Duodenal mucosa (tissue), 2 donors: ENCODE measurements at regions not wholly inside any gene's neighbourhood (a gene's known extent, or its start where the extent isn't known, plus 50 kb on each side); places are given as distances from the start of the nearest gene placed in this dataset.

Source experiments
- H3K27ac ChIP-seq: one replicate; pipeline ENCODE4 v1.7.0; 2013; ENCODE audit warnings: low read depth, low read length
- H3K27me3 ChIP-seq, 2 donors: one replicate each; pipeline ENCODE4 v1.7.0; 2013; ENCODE audit warnings: low read length in 2 of 2, control low read depth in 1 of 2; ENCODE audit not compliant: insufficient read depth in 2 of 2, control insufficient read depth in 1 of 2
- H3K36me3 ChIP-seq, 2 donors: one replicate each; pipeline ENCODE4 v1.7.0; 2013; ENCODE audit warnings: low read length in 2 of 2, control low read depth in 1 of 2; ENCODE audit not compliant: insufficient read depth in 2 of 2, control insufficient read depth in 1 of 2
- H3K4me1 ChIP-seq, 2 donors: one replicate each; pipeline ENCODE4 v1.7.0; 2013; ENCODE audit warnings: low read length in 2 of 2, control low read depth in 1 of 2; ENCODE audit not compliant: insufficient read depth in 2 of 2, control insufficient read depth in 1 of 2
- H3K4me3 ChIP-seq, 2 donors: one replicate each; pipeline ENCODE4 v1.7.0; 2013; ENCODE audit warnings: low read length in 2 of 2, low read depth in 1 of 2
- H3K9ac ChIP-seq, 2 donors: one replicate each; pipeline ENCODE4 v1.7.0; 2013; ENCODE audit warnings: low read length in 2 of 2, low read depth in 1 of 2
- H3K9me3 ChIP-seq, 2 donors: one replicate each; pipeline ENCODE4 v1.7.0; 2013; ENCODE audit warnings: low read length in 2 of 2, control low read depth in 1 of 2; ENCODE audit not compliant: control insufficient read depth in 1 of 2

DNA sequence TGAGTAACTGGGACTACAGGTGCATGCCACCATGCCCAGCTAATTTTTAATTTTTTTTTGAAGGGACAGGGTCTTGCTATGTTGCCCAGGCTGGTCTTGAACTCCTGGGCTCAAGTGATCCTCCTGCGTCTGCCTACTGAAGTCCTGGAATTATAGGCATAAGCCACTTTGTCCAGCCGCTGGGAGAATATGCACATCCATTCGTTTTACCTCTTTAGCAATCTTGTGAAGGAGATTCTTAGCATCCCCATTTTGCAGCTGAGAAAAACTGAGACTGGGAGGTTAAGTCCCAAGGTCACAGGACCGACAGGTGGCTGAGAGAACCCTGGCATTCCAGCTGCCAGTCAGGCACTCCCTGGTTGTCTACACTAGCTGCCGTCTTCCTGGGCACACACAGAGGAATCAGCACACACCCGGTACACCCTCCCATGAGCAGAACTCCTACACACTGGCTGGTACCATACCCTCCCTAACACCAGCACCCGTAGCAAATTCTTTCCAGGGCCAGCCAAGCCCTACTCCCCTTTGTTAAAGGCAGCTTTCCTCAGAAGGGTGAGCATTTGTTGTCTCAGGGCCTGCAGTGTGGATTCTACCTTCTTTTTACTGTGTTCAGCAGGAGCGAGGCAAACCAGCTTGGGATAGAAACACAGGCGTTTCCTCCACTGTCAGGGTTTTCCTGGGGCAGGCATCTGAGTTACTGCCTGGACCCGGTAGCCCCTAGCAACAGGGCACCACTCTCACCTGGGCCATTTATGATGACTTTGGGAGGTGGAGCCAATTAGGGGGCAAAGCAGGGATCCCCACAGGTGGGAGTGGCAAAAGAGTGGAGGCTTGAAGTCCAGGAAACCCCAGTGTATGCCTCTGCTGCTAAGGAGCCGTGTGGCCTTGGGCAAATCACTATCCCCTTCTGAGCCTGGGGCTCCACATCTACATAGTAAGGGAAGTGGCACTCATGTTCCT is 70.2 kb downstream of the IRF2BPL start:
- no peaks in the 10 kb centered on the region for H3K9me3 ChIP-seq
- H3K4me3 ChIP-seq: no peak overlapping the region
- peaks cover 54% of the 10 kb centered on the region in 2 donors for H3K4me1 ChIP-seq
- no peak overlapping the region for H3K27ac ChIP-seq
- H3K27me3 ChIP-seq: no peaks in the 10 kb centered on the region
- H3K36me3 ChIP-seq: no peaks in the 10 kb centered on the region
- H3K9ac ChIP-seq: no peak overlapping the region

DNA sequence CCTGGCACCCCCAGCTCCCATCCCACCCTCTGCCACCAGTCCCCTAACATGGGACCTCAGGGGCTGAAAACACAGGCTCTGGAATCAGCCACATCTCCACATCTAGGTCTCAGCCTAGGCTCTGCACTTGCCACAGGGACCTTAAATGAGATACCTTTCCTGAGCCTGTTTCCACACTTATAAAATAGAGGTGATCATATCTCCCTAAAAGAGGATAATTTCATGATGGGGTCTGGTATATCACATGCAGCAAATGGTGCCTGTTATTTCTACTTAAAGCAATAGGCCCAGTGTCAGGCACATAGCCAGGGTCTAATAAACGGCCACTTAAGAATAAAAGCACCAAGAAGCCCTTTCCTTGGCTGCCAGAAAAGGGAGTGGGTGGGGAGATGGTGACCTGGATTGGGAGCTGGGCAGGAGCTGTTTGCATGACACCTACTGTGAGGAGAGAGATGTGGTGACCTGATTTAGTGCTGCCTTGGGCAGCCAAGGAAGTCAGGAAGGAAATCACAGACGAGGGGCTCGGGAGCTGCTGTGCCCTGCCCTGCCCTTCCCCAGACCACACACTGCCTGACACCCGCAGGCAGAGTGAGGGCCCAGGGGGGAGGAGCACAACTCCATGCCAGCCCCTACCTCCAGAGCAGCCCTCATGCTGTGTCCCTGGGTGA is 71.2 kb downstream of the IRF2BPL start:
- H3K4me1 ChIP-seq: peaks cover 53 to 55% of the 10 kb centered on the region in 2 donors
- H3K9me3 ChIP-seq: no peaks in the 10 kb centered on the region

DNA sequence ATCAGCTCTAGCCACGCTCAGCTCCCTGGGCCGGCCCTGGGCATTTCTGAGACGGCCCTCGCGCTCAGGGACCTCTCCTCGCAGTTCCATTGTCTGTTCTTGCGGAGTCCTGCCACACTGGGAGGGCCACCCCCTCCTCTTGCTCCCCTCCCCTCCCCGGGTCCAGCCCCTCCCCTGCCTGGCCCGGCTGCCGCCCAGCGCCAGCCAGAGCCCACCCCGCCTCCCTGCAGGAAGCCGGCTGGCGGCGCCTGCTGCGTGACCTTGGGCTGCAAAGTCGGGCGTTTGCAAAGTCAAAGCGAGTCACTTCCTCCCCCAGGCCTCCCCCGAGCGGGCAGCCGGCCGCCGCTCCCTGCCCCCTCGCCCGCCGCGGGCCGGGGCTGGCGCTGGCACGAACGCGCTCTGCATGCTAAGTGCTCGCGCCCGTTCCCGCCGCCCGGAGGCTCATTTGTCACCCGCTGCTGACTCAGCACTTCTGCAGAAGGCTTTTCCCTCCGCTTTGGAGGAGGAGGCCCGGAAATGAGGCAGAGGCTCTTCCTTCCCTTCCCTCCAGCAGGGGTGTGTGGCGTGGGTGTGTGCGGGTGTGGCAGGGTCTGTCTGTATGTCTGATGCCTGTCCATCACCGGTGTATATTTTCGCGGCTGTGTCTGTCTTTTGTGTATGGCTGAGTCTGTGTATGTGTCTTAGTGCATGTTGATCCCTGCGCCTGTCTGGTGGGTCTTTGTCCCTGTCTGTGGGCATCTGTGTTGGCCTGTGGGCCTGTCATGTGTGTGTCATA is 72.0 kb downstream of the IRF2BPL start:
- Histone ChIP-seq H3K27ac (peak overlapping the region; percentile 79), H3K4me1 (peaks cover 47 to 48% of the 10 kb centered on the region in 2 donors), H3K36me3 (no peaks in the 10 kb centered on the region), H3K4me3 (peak overlapping the region; percentile 71 to 72), H3K27me3 (no peaks in the 10 kb centered on the region), H3K9ac (peak overlapping the region; percentile 38 to 65), H3K9me3 (no peaks in the 10 kb centered on the region)

More for the DNA sequence above, 71.2 kb downstream of the IRF2BPL start:
- peak overlapping the region in 1 of 2 donors; percentile 15 for H3K9ac ChIP-seq
- peak overlapping the region in 1 of 2 donors; percentile 72 for H3K4me3 ChIP-seq
- H3K36me3 ChIP-seq: no peaks in the 10 kb centered on the region
- H3K27me3 ChIP-seq: no peaks in the 10 kb centered on the region
- H3K27ac ChIP-seq: peak overlapping the region; percentile 79

DNA sequence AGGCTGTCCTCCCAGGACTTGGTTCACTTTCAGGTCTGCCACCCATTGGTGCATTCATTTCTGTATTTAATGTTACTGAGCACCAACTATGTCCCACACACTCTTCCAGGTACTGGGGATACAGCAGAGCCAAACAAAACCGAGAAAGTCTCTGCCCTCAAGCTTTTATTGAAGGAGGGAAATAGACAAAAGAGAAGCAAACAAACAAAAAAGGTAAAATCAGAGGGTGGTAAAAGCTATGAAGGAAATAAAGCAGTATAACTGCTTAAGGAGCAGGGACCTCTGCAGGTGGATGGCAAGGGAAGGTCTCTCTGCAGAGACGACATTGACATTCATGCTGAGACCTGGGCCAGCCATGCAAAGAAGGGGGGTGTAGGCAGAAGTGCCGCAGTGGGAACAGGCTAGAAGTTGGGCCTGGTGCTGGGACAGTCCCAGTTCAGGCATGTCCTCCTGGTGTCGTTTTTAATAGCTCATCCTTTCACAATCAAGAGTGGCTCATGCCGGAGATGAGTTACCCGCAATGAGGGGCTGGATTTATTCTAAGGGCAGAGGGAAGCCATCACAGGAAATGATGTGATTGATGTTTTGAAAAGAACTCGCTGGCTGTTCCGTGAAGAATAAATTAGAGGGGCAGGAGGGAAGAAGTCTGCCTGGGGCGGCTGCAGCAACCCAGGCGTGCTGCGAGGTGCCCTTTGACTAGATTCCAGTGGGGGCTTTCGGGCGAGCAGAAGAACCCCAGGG is 72.8 kb downstream of the IRF2BPL start:
- Histone ChIP-seq H3K9ac (peak overlapping the region; percentile 38 to 65), H3K27me3 (no peaks in the 10 kb centered on the region), H3K36me3 (no peaks in the 10 kb centered on the region), H3K9me3 (no peaks in the 10 kb centered on the region), H3K4me1 (peaks cover 47 to 49% of the 10 kb centered on the region in 2 donors), H3K4me3 (peak overlapping the region; percentile 71 to 72), H3K27ac (peak overlapping the region; percentile 79)

DNA sequence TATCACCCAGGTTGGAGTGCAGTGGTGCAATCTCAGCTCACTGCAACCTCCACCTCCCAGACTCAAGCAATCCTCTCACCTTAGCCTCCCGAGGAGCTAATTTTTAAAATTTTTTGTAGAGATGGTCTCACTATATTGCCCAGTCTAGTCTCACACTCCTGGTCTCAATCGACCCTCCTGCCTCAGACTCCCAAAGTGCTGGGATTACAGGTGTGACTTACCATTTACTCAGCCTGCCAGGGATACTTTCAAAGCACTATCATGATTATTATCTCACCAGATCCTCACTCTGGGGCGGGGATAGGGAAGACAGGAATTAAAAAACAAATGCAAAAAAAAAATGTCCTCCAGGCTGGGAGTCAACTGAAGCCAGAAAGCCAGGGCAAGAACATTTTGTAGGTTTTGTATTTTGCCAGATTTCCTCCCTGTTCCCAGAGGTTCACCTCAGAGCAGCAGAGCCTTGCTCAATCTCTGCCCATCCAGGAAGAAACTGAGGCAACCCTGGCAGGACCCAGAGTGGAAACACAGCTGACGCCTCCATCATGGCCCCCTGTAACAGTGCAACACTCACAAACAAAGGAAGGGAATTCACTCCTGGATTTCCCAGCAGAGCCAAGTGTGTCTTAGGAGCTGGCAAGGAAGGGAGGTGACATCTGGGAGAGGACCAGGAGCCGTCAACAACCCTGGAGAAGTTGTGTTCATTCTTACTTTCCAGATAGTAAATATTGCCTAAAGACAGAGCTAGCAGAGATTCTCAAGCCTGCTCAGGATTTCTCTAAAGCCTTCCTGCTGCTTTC is 73.9 kb downstream of the IRF2BPL start:
- no peak overlapping the region for H3K27ac ChIP-seq
- H3K4me1 ChIP-seq: peaks cover 49 to 58% of the 10 kb centered on the region in 2 donors
- no peak overlapping the region for H3K9ac ChIP-seq
- H3K27me3 ChIP-seq: no peaks in the 10 kb centered on the region
- no peaks in the 10 kb centered on the region for H3K9me3 ChIP-seq
- no peaks in the 10 kb centered on the region for H3K36me3 ChIP-seq
- H3K4me3 ChIP-seq: no peak overlapping the region

DNA sequence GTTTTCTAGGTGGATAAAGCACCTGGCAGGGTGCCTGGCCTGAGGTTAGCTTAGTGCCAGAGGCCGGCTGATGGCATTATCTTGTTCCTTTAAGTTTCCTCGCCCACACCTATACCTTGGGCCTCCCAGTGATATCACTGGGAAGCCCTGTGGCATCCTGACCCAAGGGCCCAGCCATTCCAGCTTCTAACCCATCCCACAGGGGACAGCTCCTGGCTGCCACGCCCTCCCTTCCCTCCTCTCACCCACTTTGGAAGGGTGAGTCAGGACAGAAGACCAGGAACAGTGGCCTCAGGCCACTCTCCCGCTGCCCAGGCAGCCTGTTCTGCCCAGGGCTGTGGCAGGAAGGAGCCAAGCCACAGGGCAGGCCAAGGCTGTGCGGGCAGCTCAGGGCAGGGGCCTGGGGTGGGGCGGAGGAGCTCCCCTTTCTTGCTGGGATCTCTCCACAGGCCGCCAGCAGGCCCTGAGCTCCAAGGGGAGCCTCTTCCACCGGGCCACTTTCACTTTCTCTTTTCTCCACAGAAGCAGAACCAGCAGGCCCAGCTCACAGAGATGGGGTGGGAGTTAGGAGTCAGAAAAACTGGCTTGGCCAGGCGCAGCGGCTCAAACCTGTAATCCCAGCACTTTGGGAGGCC is 75.1 kb downstream of the IRF2BPL start:
- Histone ChIP-seq H3K9ac (peak overlapping the region; percentile 61 to 79), H3K9me3 (no peaks in the 10 kb centered on the region), H3K27ac (peak overlapping the region; percentile 95), H3K27me3 (no peaks in the 10 kb centered on the region), H3K36me3 (no peaks in the 10 kb centered on the region), H3K4me1 (peaks cover 44 to 51% of the 10 kb centered on the region in 2 donors), H3K4me3 (peak overlapping the region; percentile 42 to 46)

DNA sequence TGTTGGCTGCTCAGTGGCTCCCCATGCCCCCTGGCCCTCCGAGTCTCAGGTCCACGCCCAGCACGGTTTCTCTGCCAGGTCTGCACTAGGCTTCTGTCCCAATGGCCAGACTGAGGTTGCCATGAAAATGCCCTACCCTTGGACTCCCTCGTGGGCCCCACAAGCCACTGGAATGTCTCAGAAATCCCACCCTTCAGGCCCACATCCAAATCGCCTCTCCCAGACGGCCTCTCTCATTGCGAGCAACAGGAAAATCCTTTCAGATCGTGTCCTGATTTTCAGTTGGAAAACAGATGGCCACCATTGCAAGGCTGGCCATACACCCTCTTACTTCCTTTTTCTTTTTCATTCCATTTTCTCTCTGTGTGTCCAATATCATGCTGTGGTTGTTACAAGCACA is 77.3 kb downstream of the IRF2BPL start:
- Histone ChIP-seq H3K36me3 (no peaks in the 10 kb centered on the region), H3K4me3 (no peak overlapping the region), H3K4me1 (peaks cover 45 to 56% of the 10 kb centered on the region in 2 donors), H3K9me3 (no peaks in the 10 kb centered on the region), H3K27ac (peak overlapping the region; percentile 22), H3K27me3 (no peaks in the 10 kb centered on the region), H3K9ac (no peak overlapping the region)

DNA sequence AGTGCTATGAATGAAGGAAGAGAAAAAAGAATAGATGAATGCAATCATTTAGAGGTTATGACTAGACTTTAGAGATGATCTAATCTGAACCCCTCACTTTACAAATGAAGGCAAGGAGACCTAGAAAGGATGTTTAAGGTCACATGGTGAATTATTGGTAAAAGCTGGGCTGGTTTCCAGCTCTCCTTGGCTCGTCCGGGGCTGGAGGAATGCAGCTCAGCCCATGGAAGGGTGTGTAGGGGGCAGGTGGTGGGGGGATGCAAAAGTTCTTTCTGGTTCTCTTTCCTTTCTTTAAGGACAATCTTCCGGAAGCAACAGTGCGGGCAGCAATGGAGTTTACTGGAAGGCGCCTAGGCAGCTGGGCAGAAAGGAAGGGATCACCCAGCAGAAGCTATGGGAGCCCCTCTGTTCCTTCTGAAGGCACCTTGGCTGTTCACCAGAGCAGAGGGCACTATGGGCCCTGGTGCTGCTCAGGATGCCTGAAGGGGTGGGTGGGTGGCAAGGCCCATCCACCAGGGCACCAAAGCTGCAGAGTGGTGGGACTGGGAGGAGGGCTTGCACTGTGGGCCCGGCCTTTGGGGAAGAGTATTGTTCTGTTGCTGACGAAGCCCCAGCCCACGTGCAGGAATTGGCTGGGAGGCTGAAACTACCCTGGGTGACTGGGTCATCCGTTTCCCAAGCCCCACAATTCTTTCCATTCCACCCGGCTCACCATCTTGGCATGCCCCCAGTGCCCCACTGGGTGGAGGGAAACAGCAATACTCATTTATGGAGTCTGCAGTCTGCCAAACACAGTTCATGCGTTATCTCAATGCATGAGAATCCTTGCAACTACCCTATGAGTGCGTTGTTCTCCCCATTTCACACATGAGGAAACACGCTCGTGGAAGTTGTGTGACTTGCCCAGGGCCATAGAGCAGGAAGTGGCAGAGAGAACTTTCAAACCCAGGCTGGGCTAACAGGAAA is 78.2 kb downstream of the IRF2BPL start:
- peaks cover 37 to 48% of the 10 kb centered on the region in 2 donors for H3K4me1 ChIP-seq
- H3K27me3 ChIP-seq: no peaks in the 10 kb centered on the region
- no peak overlapping the region for H3K4me3 ChIP-seq
- no peak overlapping the region for H3K9ac ChIP-seq
- H3K36me3 ChIP-seq: no peaks in the 10 kb centered on the region
- no peaks in the 10 kb centered on the region for H3K9me3 ChIP-seq
- peak overlapping the region; percentile 38 for H3K27ac ChIP-seq
